HepG2 (cell line): ENCODE measurements at regions not wholly inside any gene's neighbourhood (a gene's known extent, or its start where the extent isn't known, plus 50 kb on each side); places are given as distances from the start of the nearest gene placed in this dataset.

Experiments used
- CBX2 ChIP-seq, 2 experiments: fragments of 200-600 bp in 1 of 2; sonication (generic); formaldehyde crosslinking in 1 of 2; IDR thresholded peaks; 2 replicates each; pipeline versions ENCODE4 v1.7.0 to v1.8.1; 2018 to 2022; ENCODE audit warnings: low read depth in 2 of 2, low read length in 1 of 2, mild to moderate bottlenecking in 1 of 2, missing genetic modification reagents in 1 of 2
- CREB3 ChIP-seq: sonication (generic); formaldehyde crosslinking; IDR thresholded peaks from 2 replicates; pipeline ENCODE4 v1.5.0; 2020; ENCODE audit warnings: missing genetic modification reagents
- CTCF ChIP-seq: sonication (generic); formaldehyde crosslinking; IDR thresholded peaks from 2 replicates; pipeline ENCODE4 v1.5.0; 2020; ENCODE audit warnings: mild to moderate bottlenecking, missing genetic modification reagents, moderate library complexity
- EEA1 ChIP-seq: sonication (generic); formaldehyde crosslinking; IDR thresholded peaks from 2 replicates; pipeline ENCODE4 v1.5.1; 2020; ENCODE audit warnings: mild to moderate bottlenecking, missing genetic modification reagents, borderline replicate concordance
- HNF4G ChIP-seq, 2 experiments: sonication (generic) in 1 of 2; formaldehyde crosslinking in 1 of 2; IDR thresholded peaks; 2 replicates each; pipeline versions ENCODE4 v1.4.0 to v1.6.1; 2011 to 2020; ENCODE audit warnings: borderline replicate concordance in 2 of 2, low read depth in 2 of 2, mild to moderate bottlenecking in 2 of 2, low read length in 1 of 2, missing genetic modification reagents in 1 of 2, moderate library complexity in 1 of 2
- HNRNPLL ChIP-seq: fragments of 200-400 bp; formaldehyde crosslinking; IDR thresholded peaks from 2 replicates; pipeline ENCODE4 v1.6.1; 2017; ENCODE audit warnings: mild to moderate bottlenecking, low read depth, low read length; ENCODE audit not compliant: poor library complexity, severe bottlenecking
- ISL2 ChIP-seq: sonication (generic); formaldehyde crosslinking; IDR thresholded peaks from 2 replicates; pipeline ENCODE4 v1.5.0; 2020; ENCODE audit warnings: missing genetic modification reagents
- KDM1A ChIP-seq: IDR thresholded peaks from 2 replicates; pipeline ENCODE4 v1.6.1; 2016; ENCODE audit warnings: missing compliant biosample characterization
- KLF16 ChIP-seq, 2 experiments: sonication (generic) in 1 of 2; formaldehyde crosslinking in 1 of 2; IDR thresholded peaks; 2 replicates each; pipeline versions ENCODE4 v1.6.1 to v1.8.0; 2016 to 2023; ENCODE audit warnings: missing genetic modification reagents in 2 of 2, missing compliant biosample characterization in 1 of 2
- NR2F1 ChIP-seq, 2 experiments: fragments of 450-650 bp in 1 of 2; formaldehyde crosslinking in 1 of 2; IDR thresholded peaks; 2 replicates each; pipeline versions ENCODE4 v1.5.0 to v1.6.1; 2016 to 2020; ENCODE audit warnings: mild to moderate bottlenecking in 1 of 2, missing compliant biosample characterization in 1 of 2, missing genetic modification reagents in 1 of 2, moderate library complexity in 1 of 2
- TAF1 ChIP-seq: sonication (generic); formaldehyde crosslinking; IDR thresholded peaks from 2 replicates; pipeline ENCODE4 v1.4.0; 2020; ENCODE audit warnings: missing genetic modification reagents
- ZFP41 ChIP-seq: sonication (generic); formaldehyde crosslinking; IDR thresholded peaks from 2 replicates; pipeline ENCODE4 v1.4.0; 2020; ENCODE audit warnings: mild to moderate bottlenecking, missing genetic modification reagents, borderline replicate concordance
- ZNF274 ChIP-seq: sonication (generic); formaldehyde crosslinking; IDR thresholded peaks from 2 replicates; pipeline ENCODE4 v1.5.1; 2020; ENCODE audit warnings: mild to moderate bottlenecking, missing genetic modification reagents
- TF ChIP-seq, protein P1 (sequence below), 2 experiments: sonication (generic) in 1 of 2; formaldehyde crosslinking in 1 of 2; IDR thresholded peaks; 2 replicates each; pipeline versions ENCODE4 v1.6.1 to v1.9.0; 2014 to 2022; ENCODE audit warnings: antibody characterized with exemption in 1 of 2, borderline replicate concordance in 1 of 2, inconsistent platforms in 1 of 2, low read depth in 1 of 2, missing genetic modification reagents in 1 of 2

GRCh38 chr7:13179011-13179582 is 491.7 kb downstream of the ARL4A start:
- no peak for TF ChIP-seq ZNF274 (CRISPR knock-in tag)
- no peak for TF ChIP-seq HNRNPLL
- no peak for TF ChIP-seq CREB3 (CRISPR knock-in tag)
- TF ChIP-seq NR2F1 (CRISPR knock-in tag; IDR thresholded peaks at IDR 0.05): no peak
- no peak for TF ChIP-seq EEA1
- TF ChIP-seq, protein P1, sequence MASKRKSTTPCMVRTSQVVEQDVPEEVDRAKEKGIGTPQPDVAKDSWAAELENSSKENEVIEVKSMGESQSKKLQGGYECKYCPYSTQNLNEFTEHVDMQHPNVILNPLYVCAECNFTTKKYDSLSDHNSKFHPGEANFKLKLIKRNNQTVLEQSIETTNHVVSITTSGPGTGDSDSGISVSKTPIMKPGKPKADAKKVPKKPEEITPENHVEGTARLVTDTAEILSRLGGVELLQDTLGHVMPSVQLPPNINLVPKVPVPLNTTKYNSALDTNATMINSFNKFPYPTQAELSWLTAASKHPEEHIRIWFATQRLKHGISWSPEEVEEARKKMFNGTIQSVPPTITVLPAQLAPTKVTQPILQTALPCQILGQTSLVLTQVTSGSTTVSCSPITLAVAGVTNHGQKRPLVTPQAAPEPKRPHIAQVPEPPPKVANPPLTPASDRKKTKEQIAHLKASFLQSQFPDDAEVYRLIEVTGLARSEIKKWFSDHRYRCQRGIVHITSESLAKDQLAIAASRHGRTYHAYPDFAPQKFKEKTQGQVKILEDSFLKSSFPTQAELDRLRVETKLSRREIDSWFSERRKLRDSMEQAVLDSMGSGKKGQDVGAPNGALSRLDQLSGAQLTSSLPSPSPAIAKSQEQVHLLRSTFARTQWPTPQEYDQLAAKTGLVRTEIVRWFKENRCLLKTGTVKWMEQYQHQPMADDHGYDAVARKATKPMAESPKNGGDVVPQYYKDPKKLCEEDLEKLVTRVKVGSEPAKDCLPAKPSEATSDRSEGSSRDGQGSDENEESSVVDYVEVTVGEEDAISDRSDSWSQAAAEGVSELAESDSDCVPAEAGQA (IDR thresholded peaks at IDR 0.05; ENCODE audit: low read depth): no peak
- TF ChIP-seq, protein P1 (CRISPR knock-in tag; IDR thresholded peaks at IDR 0.05; ENCODE audit: borderline replicate concordance): no peak
- TF ChIP-seq CBX2 (IDR thresholded peaks at IDR 0.05; ENCODE audit: low read depth, low read length): no peak
- no peak for TF ChIP-seq CBX2 (CRISPR knock-in tag; IDR thresholded peaks at IDR 0.05; ENCODE audit: low read depth)
- TF ChIP-seq KLF16 (CRISPR knock-in tag; IDR thresholded peaks at IDR 0.05): no peak
- no peak for TF ChIP-seq ISL2 (CRISPR knock-in tag)
- peak; percentile 52 for TF ChIP-seq CTCF
- no peak for TF ChIP-seq KDM1A (CRISPR knock-in tag)
- TF ChIP-seq HNF4G (IDR thresholded peaks at IDR 0.05; ENCODE audit: borderline replicate concordance, low read depth, low read length): no peak
- no peak for TF ChIP-seq HNF4G (CRISPR knock-in tag; IDR thresholded peaks at IDR 0.05; ENCODE audit: borderline replicate concordance, low read depth)
- no peak for TF ChIP-seq ZFP41
- no peak for TF ChIP-seq TAF1 (CRISPR knock-in tag)
